ENCODE measurements at regions not wholly inside any gene's neighbourhood (a gene's known extent, or its start where the extent isn't known, plus 50 kb on each side); places are given as distances from the start of the nearest gene placed in this dataset. TPM values are rescaled to one million over a fixed set of nuclear protein-coding genes. Genes with fewer than 3 reads are reported as not detected.
"Not testable (repeated sequence)": the region's sequence is repeated elsewhere in the genome, so short reads cannot be mapped to it uniquely, and the experiment has no call there.

DNA sequence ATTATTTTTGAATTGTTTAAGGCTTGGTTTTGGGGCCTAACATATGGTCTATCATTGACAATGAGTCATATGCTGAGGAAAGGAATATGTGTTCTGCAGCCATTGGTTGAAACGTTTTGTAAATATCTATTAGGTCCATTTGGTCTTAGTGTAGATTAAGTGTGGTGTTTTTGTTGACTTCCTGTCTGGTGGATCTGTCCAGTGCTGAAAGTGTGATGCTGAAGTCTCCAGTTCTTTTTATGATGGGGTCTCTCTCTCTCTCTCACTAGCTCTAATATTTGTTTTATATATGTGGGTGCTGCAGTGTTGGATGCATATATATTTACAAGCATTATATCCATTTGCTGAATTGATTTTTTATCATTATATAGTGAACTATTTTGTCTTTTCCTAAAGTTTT is 727.2 kb downstream of the KHDRBS2 start:
- no peaks in the 10 kb centered on the region for H3K27me3 ChIP-seq (ENCODE audit: control insufficient read depth in 3 of 3, insufficient read depth in 3 of 3, low read length in 2 of 3)
- no peak for DNase-seq
- no peak for TF ChIP-seq CTCF (IDR thresholded peaks at IDR 0.05; ENCODE audit: control extremely low read depth, extremely low read depth)
- WGBS, 2 donors, result 28 to 50% methylated on average over 1 of the region's 1 CpG
- H3K9ac ChIP-seq (ENCODE audit: insufficient read depth in 1 of 2, low read length in 2 of 2), result no peak overlapping the region
- no peaks in the 10 kb centered on the region for H3K4me1 ChIP-seq (ENCODE audit: control insufficient read depth in 5 of 5, insufficient read depth in 5 of 5, low read length in 5 of 5)
- no peak for ATAC-seq (ENCODE audit: insufficient read depth, low FRiP score)
- H3K27ac ChIP-seq (ENCODE audit: low read depth in 1 of 2, low read length in 1 of 2), result no peak overlapping the region
- peaks cover 0 to 10% (median 5%) of the 10 kb centered on the region in 4 donors for H3K9me3 ChIP-seq (ENCODE audit: control insufficient read depth in 4 of 4, insufficient read depth in 3 of 4, low read length in 3 of 4)
- no peaks in the 10 kb centered on the region for H3K36me3 ChIP-seq (ENCODE audit: control insufficient read depth in 4 of 4, insufficient read depth in 4 of 4, low read length in 4 of 4)
- no peak overlapping the region for H3K4me3 ChIP-seq

DNA sequence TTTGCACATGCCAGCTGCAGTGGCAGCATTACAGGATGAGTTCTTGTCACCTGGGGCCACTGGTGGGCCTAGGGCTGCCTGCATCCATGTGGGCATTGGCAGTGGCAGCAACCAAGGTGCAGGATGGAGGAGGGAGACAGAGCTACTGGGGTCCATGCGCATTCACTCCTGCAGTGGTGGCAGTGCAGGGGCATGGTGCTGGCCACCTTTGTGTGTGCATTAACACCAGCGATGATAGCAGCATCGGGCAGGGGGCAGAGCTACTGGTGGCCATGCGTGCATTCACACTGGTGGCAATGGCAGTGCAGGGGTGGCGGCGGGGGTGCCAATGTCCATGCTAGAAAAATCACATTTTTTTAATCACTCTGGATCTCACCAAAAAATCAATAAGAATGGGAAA is 730.0 kb downstream of the KHDRBS2 start:
- peaks cover 0 to 7% (median 2%) of the 10 kb centered on the region in 4 donors for H3K9me3 ChIP-seq (ENCODE audit: control insufficient read depth in 4 of 4, insufficient read depth in 3 of 4, low read length in 3 of 4)
- DNase-seq, result no peak
- TF ChIP-seq CTCF (IDR thresholded peaks at IDR 0.05; ENCODE audit: control extremely low read depth, extremely low read depth), result no peak

DNA sequence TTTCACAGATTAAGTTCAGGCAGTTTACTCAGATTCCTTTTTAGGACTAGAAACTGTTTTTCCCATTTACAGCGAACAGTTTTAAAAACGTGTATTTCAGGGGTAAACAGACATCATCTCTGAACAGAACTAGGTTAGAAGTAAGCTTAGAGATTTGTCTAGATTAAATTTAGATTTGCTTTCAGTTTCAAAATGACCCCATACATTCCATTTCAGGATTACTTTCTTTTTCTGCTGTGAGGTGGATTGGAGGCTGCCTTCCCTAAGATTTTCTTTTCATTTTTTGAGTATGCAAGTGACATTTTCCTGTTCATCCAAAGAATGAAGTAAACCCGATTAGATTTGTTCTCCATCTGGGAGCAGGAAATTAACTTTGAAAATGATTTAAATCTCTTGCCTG is 747.2 kb downstream of the KHDRBS2 start:
- H3K27ac ChIP-seq (ENCODE audit: low read depth in 1 of 2, low read length in 1 of 2), result no peak overlapping the region
- DNase-seq, result no peak
- no peak overlapping the region for H3K4me3 ChIP-seq
- H3K36me3 ChIP-seq (ENCODE audit: control insufficient read depth in 4 of 4, insufficient read depth in 4 of 4, low read length in 4 of 4), result no peaks in the 10 kb centered on the region
- peaks cover 0 to 9% (median 0%) of the 10 kb centered on the region in 4 donors for H3K9me3 ChIP-seq (ENCODE audit: control insufficient read depth in 4 of 4, insufficient read depth in 3 of 4, low read length in 3 of 4)
- no peak for TF ChIP-seq CTCF (IDR thresholded peaks at IDR 0.05; ENCODE audit: control extremely low read depth, extremely low read depth)
- no peaks in the 10 kb centered on the region for H3K27me3 ChIP-seq (ENCODE audit: control insufficient read depth in 3 of 3, insufficient read depth in 3 of 3, low read length in 2 of 3)
- ATAC-seq (ENCODE audit: insufficient read depth, low FRiP score), result no peak
- WGBS, 2 donors, result 39 to 77% methylated on average over 3 of the region's 3 CpGs
- no peaks in the 10 kb centered on the region for H3K4me1 ChIP-seq (ENCODE audit: control insufficient read depth in 5 of 5, insufficient read depth in 5 of 5, low read length in 5 of 5)
- H3K9ac ChIP-seq (ENCODE audit: insufficient read depth in 1 of 2, low read length in 2 of 2), result no peak overlapping the region

More for the DNA sequence above, 730.0 kb downstream of the KHDRBS2 start:
- Histone ChIP-seq H3K27ac (ENCODE audit: low read depth in 1 of 2, low read length in 1 of 2) (no peak overlapping the region), H3K9ac (ENCODE audit: insufficient read depth in 1 of 2, low read length in 2 of 2) (no peak overlapping the region), H3K27me3 (ENCODE audit: control insufficient read depth in 3 of 3, insufficient read depth in 3 of 3, low read length in 2 of 3) (no peaks in the 10 kb centered on the region), H3K36me3 (ENCODE audit: control insufficient read depth in 4 of 4, insufficient read depth in 4 of 4, low read length in 4 of 4) (no peaks in the 10 kb centered on the region), H3K4me3 (no peak overlapping the region), H3K4me1 (ENCODE audit: control insufficient read depth in 5 of 5, insufficient read depth in 5 of 5, low read length in 5 of 5) (no peaks in the 10 kb centered on the region)
- ATAC-seq (ENCODE audit: insufficient read depth, low FRiP score), result no peak
- WGBS, 2 donors, result 96 to 97% methylated on average over 6 of the region's 6 CpGs

DNA sequence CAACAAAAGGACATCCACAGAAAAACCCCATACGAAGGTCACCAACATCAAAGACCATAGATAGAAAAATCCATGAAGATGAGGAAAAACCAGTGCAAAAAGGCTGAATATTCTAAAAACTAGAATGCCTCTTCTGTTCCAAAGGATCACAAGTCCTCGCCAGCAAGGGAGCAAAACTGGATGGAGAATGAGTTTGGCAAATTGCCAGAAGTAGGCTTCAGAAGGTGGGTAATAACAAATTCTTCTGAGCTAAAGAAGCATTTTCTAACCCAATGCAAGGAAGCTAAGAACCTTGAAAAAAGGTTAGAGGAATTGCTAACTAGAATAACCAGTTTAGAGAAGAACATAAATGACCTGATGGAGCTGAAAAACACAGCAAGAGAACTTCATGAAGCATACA is 753.3 kb downstream of the KHDRBS2 start:
- not testable (repeated sequence) for H3K4me1 ChIP-seq (ENCODE audit: control insufficient read depth in 5 of 5, insufficient read depth in 5 of 5, low read length in 5 of 5); H3K27me3 ChIP-seq (ENCODE audit: control insufficient read depth in 3 of 3, insufficient read depth in 3 of 3, low read length in 2 of 3); ATAC-seq (ENCODE audit: insufficient read depth, low FRiP score); H3K36me3 ChIP-seq (ENCODE audit: control insufficient read depth in 4 of 4, insufficient read depth in 4 of 4, low read length in 4 of 4); H3K4me3 ChIP-seq; H3K27ac ChIP-seq (ENCODE audit: low read depth in 1 of 2, low read length in 1 of 2); DNase-seq; H3K9ac ChIP-seq (ENCODE audit: insufficient read depth in 1 of 2, low read length in 2 of 2)
- peaks cover 0 to 14% (median 6%) of the 10 kb centered on the region in 4 donors for H3K9me3 ChIP-seq (ENCODE audit: control insufficient read depth in 4 of 4, insufficient read depth in 3 of 4, low read length in 3 of 4)
- WGBS, 2 donors, result 89 to 92% methylated on average over 2 of the region's 2 CpGs

Small RNA genes in the stretch of these regions (small RNA-seq; reads per million reads assigned to genes)
- not detected for gene MTRNR2L9 (ENCODE audit: low replicate concordance)
